ENCODE measurements at regions not wholly inside any gene's neighbourhood (a gene's known extent, or its start where the extent isn't known, plus 50 kb on each side); places are given as distances from the start of the nearest gene placed in this dataset.

DNA sequence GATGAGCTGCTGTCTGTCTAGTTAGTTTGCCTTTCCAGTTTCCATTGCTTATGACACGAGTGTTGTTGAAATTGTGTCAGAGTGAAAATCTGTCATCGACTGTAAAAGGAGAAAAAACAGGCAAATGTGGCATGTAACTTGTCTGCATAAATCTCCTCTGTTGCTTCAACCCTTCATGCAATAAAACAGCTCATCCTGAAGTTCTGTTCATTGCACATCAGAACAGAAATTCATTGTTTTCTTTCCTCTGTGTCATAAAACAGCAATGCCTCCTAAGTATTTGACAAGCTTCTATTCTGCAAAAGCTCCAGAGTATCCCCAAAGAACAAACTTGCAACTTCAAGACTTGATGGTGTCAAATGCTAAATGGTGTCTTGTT, 432.1 kb downstream of the MEIS1 start:
- H4K20me1 ChIP-seq (ENCODE audit: control insufficient read depth, insufficient read depth, low read depth, low read length), result no peaks in the 10 kb centered on the region
- H3K9me2 ChIP-seq (replicated peaks; ENCODE audit: control insufficient read depth, low read length), result no peaks in the 10 kb centered on the region
- no peak overlapping the region for H3K4me2 ChIP-seq (ENCODE audit: low read length)
- H3K79me2 ChIP-seq (ENCODE audit: control insufficient read depth, low read length), result no peaks in the 10 kb centered on the region
- no peaks in the 10 kb centered on the region for H3F3A ChIP-seq (ENCODE audit: control insufficient read depth, insufficient read depth)
- TF ChIP-seq, protein P1, sequence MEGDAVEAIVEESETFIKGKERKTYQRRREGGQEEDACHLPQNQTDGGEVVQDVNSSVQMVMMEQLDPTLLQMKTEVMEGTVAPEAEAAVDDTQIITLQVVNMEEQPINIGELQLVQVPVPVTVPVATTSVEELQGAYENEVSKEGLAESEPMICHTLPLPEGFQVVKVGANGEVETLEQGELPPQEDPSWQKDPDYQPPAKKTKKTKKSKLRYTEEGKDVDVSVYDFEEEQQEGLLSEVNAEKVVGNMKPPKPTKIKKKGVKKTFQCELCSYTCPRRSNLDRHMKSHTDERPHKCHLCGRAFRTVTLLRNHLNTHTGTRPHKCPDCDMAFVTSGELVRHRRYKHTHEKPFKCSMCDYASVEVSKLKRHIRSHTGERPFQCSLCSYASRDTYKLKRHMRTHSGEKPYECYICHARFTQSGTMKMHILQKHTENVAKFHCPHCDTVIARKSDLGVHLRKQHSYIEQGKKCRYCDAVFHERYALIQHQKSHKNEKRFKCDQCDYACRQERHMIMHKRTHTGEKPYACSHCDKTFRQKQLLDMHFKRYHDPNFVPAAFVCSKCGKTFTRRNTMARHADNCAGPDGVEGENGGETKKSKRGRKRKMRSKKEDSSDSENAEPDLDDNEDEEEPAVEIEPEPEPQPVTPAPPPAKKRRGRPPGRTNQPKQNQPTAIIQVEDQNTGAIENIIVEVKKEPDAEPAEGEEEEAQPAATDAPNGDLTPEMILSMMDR (IDR thresholded peaks at IDR 0.05; ENCODE audit: low read depth, low read length, poor library complexity, severe bottlenecking), result no peak
- TF ChIP-seq EZH2phosphoT487 (IDR thresholded peaks at IDR 0.05; ENCODE audit: borderline replicate concordance, low read length), result no peak
- H3K36me3 ChIP-seq (ENCODE audit: control insufficient read depth, low read length), result no peaks in the 10 kb centered on the region
- no peaks in the 10 kb centered on the region for H3K27me3 ChIP-seq (ENCODE audit: control insufficient read depth, low read length)
- no peak overlapping the region for H3K27ac ChIP-seq (ENCODE audit: low read depth, low read length)
- no peaks in the 10 kb centered on the region for H3K4me1 ChIP-seq (ENCODE audit: control insufficient read depth, low read length)
- no peak overlapping the region for H3K4me3 ChIP-seq (ENCODE audit: low read length)
- no peaks in the 10 kb centered on the region for H3K9me3 ChIP-seq (ENCODE audit: control insufficient read depth, insufficient read depth, low read length)

DNA sequence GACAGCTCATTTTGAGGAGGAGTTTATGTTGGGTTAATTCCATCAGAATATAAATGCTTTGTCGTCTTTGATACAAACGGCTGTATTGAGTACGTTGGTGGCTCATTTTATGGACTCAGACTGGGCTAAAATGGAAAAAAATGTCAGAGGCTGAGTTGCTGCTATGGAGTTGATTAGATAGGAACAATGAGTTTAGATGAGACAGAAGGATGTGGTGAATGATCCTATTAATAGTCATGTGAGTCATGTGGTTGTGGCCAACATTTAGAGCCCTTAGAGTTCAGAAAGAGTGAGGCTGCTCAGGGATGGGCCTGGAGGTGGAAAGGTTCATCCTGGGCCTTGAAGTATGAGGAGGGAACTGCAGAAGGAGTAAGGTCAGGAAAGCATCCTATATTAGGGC, 434.2 kb downstream of the MEIS1 start:
- H3K4me1 ChIP-seq (ENCODE audit: control insufficient read depth, low read length), result no peaks in the 10 kb centered on the region
- H3K27ac ChIP-seq (ENCODE audit: low read depth, low read length), result no peak overlapping the region
- no peak overlapping the region for H3K4me2 ChIP-seq (ENCODE audit: low read length)
- no peaks in the 10 kb centered on the region for H3K9me2 ChIP-seq (replicated peaks; ENCODE audit: control insufficient read depth, low read length)
- H3K4me3 ChIP-seq (ENCODE audit: low read length), result no peak overlapping the region
- H3K79me2 ChIP-seq (ENCODE audit: control insufficient read depth, low read length), result no peaks in the 10 kb centered on the region
- H3K9me3 ChIP-seq (ENCODE audit: control insufficient read depth, insufficient read depth, low read length), result no peaks in the 10 kb centered on the region
- H4K20me1 ChIP-seq (ENCODE audit: control insufficient read depth, insufficient read depth, low read depth, low read length), result no peaks in the 10 kb centered on the region
- no peaks in the 10 kb centered on the region for H3K36me3 ChIP-seq (ENCODE audit: control insufficient read depth, low read length)
- TF ChIP-seq, protein P1 (IDR thresholded peaks at IDR 0.05; ENCODE audit: low read depth, low read length, poor library complexity, severe bottlenecking), result no peak
- no peak for TF ChIP-seq EZH2phosphoT487 (IDR thresholded peaks at IDR 0.05; ENCODE audit: borderline replicate concordance, low read length)
- H3K27me3 ChIP-seq (ENCODE audit: control insufficient read depth, low read length), result no peaks in the 10 kb centered on the region
- H3F3A ChIP-seq (ENCODE audit: control insufficient read depth, insufficient read depth), result no peaks in the 10 kb centered on the region

DNA sequence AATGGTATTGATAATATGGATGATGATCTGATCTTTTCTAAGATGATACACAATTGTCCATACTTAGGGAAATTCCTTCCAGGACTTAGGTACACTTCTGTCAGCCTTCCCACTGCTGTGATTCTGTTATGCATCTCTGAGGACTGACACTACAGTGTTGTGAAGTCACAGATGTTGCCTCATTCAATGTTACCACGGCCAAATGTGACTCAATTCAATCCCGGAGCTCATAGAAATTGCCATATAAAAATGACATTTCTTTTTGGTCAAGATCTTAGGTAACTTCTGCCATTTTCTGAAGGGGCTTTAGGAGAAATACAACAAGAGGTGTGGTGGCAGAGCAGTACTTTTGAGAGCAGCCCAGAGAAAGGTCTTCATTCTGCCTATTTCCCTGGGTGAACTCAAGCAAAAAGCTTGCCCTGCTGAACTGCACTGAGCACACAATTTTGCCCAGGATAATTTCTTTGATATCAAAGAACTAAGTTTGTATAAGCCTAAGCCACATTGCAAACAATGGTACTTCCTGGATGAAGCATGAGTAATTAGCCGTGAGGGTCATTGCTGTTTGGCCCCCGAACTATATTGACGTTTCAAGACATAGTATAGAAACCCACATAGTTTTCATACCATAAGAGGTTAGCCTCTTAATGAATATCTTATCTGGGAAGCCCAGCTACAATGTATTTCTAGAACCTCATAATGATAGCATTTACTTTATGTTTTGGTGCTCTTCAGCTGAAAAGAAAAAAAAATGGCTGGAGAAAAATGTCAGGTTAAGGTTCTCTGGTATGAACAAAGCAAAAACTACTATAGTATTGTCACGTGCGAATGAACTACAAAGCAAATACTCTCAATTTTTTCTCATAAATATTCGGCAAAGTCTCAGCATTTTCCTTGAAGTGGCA, 437.4 kb downstream of the MEIS1 start:
- H3K27ac ChIP-seq (ENCODE audit: low read depth, low read length), result no peak overlapping the region
- no peak overlapping the region for H3K4me2 ChIP-seq (ENCODE audit: low read length)
- no peaks in the 10 kb centered on the region for H3K9me3 ChIP-seq (ENCODE audit: control insufficient read depth, insufficient read depth, low read length)
- H4K20me1 ChIP-seq (ENCODE audit: control insufficient read depth, insufficient read depth, low read depth, low read length), result no peaks in the 10 kb centered on the region
- no peaks in the 10 kb centered on the region for H3K79me2 ChIP-seq (ENCODE audit: control insufficient read depth, low read length)
- H3F3A ChIP-seq (ENCODE audit: control insufficient read depth, insufficient read depth), result no peaks in the 10 kb centered on the region
- TF ChIP-seq, protein P1 (IDR thresholded peaks at IDR 0.05; ENCODE audit: low read depth, low read length, poor library complexity, severe bottlenecking), result no peak
- TF ChIP-seq EZH2phosphoT487 (IDR thresholded peaks at IDR 0.05; ENCODE audit: borderline replicate concordance, low read length), result no peak
- H3K27me3 ChIP-seq (ENCODE audit: control insufficient read depth, low read length), result no peaks in the 10 kb centered on the region
- H3K4me3 ChIP-seq (ENCODE audit: low read length), result no peak overlapping the region
- H3K9me2 ChIP-seq (replicated peaks; ENCODE audit: control insufficient read depth, low read length), result no peaks in the 10 kb centered on the region
- H3K4me1 ChIP-seq (ENCODE audit: control insufficient read depth, low read length), result no peaks in the 10 kb centered on the region
- H3K36me3 ChIP-seq (ENCODE audit: control insufficient read depth, low read length), result no peaks in the 10 kb centered on the region
